ENCODE measurements at regions not wholly inside any gene's neighbourhood (a gene's known extent, or its start where the extent isn't known, plus 50 kb on each side); places are given as distances from the start of the nearest gene placed in this dataset.
A peak's percentile ranks its signal among the peaks of the same experiment; 100 is the strongest.

DNA sequence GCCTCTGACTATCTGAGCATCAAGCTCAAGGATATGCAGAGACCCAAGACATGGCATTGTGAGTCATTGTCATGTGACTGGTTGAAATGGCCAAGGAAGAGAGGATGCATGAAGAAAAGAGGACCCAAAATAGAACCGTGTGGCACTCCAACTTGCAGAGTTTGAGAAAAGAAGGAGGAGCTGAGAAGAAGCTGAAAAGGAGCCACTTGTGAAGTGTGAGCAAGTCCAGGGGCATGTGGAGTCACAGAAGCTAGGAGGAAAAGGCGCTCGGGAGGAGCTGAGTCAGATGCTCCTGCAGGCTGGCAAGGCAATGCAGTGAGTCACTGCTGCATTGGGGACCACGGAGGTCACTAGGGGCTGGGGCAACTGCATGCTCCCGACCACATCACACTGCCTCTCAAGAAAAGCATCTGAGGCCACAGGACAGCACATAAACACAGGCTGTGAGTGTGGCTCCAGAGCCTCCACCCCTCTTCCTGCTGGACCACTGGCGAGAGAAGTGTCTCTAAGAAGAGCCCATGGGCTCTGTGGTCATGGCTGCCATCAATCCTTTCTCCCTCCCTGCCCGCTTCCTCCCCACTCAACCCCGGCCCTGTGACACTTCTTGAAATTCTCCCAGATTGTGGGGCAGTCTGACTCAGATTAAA lies 197.6 kb downstream of the DRD1 start (continued):
- TF ChIP-seq RFX5 (IDR thresholded peaks at IDR 0.05; ENCODE audit: low read length) (no peak), CHD2 (IDR thresholded peaks at IDR 0.05; ENCODE audit: low read length, partially characterized antibody) (no peak)
- TF ChIP-seq, protein P1, sequence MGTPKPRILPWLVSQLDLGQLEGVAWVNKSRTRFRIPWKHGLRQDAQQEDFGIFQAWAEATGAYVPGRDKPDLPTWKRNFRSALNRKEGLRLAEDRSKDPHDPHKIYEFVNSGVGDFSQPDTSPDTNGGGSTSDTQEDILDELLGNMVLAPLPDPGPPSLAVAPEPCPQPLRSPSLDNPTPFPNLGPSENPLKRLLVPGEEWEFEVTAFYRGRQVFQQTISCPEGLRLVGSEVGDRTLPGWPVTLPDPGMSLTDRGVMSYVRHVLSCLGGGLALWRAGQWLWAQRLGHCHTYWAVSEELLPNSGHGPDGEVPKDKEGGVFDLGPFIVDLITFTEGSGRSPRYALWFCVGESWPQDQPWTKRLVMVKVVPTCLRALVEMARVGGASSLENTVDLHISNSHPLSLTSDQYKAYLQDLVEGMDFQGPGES (IDR thresholded peaks at IDR 0.05; ENCODE audit: low read depth, low read length): no peak
- TF ChIP-seq, protein P2, sequence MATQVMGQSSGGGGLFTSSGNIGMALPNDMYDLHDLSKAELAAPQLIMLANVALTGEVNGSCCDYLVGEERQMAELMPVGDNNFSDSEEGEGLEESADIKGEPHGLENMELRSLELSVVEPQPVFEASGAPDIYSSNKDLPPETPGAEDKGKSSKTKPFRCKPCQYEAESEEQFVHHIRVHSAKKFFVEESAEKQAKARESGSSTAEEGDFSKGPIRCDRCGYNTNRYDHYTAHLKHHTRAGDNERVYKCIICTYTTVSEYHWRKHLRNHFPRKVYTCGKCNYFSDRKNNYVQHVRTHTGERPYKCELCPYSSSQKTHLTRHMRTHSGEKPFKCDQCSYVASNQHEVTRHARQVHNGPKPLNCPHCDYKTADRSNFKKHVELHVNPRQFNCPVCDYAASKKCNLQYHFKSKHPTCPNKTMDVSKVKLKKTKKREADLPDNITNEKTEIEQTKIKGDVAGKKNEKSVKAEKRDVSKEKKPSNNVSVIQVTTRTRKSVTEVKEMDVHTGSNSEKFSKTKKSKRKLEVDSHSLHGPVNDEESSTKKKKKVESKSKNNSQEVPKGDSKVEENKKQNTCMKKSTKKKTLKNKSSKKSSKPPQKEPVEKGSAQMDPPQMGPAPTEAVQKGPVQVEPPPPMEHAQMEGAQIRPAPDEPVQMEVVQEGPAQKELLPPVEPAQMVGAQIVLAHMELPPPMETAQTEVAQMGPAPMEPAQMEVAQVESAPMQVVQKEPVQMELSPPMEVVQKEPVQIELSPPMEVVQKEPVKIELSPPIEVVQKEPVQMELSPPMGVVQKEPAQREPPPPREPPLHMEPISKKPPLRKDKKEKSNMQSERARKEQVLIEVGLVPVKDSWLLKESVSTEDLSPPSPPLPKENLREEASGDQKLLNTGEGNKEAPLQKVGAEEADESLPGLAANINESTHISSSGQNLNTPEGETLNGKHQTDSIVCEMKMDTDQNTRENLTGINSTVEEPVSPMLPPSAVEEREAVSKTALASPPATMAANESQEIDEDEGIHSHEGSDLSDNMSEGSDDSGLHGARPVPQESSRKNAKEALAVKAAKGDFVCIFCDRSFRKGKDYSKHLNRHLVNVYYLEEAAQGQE (IDR thresholded peaks at IDR 0.05; ENCODE audit: low read depth, low read length): 0 out of 2 replicates have a peak, but pooled peaks have one; percentile 45

DNA sequence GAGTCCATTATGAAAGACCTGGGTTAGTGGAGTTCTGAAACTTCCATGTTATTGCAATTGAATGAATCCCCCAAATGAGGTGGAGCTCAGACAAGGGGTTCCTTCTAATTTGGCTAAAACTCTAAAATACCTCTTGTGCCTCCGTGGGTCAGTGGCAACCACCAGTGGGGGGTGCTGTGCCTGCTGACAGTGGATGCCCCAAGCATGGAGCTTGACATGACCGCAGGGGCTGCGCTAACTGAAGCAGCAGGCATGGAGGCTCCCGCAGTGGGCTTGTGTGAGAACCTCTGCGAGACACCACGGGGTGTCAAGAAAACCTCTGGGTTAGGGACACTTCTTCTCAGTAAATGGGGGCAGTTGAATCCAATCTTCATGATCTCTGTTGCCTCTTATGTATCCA lies 200.5 kb downstream of the DRD1 start:
- POLR2A ChIA-PET: no interaction called here
- no peak overlapping the region for H3K9ac ChIP-seq
- no CpG with 5 or more reads among the region's 6 CpGs for WGBS (ENCODE audit: low lambda C conversion rate)
- H4K20me1 ChIP-seq (ENCODE audit: insufficient read depth): no peaks in the 10 kb centered on the region
- no peak for DNase-seq
- no peaks in the 10 kb centered on the region for H3K36me3 ChIP-seq (replicated peaks in 1 of 2; ENCODE audit: control insufficient read depth in 1 of 2, insufficient read depth in 2 of 2, low read length in 1 of 2)
- no peaks in the 10 kb centered on the region for H3K79me2 ChIP-seq (ENCODE audit: insufficient read depth)
- 0 out of 4 replicates have a peak, but pooled peaks cover 0 to 4% of the 10 kb centered on the region in 2 experiments for H3K4me1 ChIP-seq (ENCODE audit: control insufficient read depth in 1 of 2, insufficient read depth in 2 of 2, low read depth in 1 of 2, low read length in 1 of 2)
- no peak overlapping the region for H3K4me2 ChIP-seq
- H3K9me2 ChIP-seq: no peaks in the 10 kb centered on the region
- H2AFZ ChIP-seq (ENCODE audit: low read depth): no peak overlapping the region
- H3K9me3 ChIP-seq: no peaks in the 10 kb centered on the region
- no peak overlapping the region for H3K27ac ChIP-seq (ENCODE audit: low read depth in 2 of 2, low read length in 1 of 2)
- CTCF ChIA-PET: no interaction called here
- H3K27me3 ChIP-seq (ENCODE audit: insufficient read depth): peaks cover 6% of the 10 kb centered on the region; the same call in 1 of the 2 replicates
- peaks cover 21% of the 10 kb centered on the region for H3F3A ChIP-seq (replicated peaks; ENCODE audit: insufficient read depth)
- TF ChIP-seq TCF12 (IDR thresholded peaks at IDR 0.05) (no peak), YY1 (IDR thresholded peaks at IDR 0.05; ENCODE audit: low read depth) (no peak), MEF2A (IDR thresholded peaks at IDR 0.05; ENCODE audit: borderline replicate concordance, low read depth) (no peak), FOXM1 (IDR thresholded peaks at IDR 0.05; ENCODE audit: low read depth) (no peak), RXRA (IDR thresholded peaks at IDR 0.05; ENCODE audit: borderline replicate concordance, low read depth) (no peak), FOSL2 (IDR thresholded peaks at IDR 0.05; ENCODE audit: borderline replicate concordance, low read depth) (no peak), EP300 (IDR thresholded peaks at IDR 0.05; ENCODE audit: borderline replicate concordance in 1 of 2, low read depth in 1 of 2, low read length in 1 of 2) (no peak), EZH2phosphoT487 (IDR thresholded peaks at IDR 0.05; ENCODE audit: borderline replicate concordance, low read depth) (no peak), RFX5 (IDR thresholded peaks at IDR 0.05; ENCODE audit: low read length) (no peak), RCOR1 (IDR thresholded peaks at IDR 0.05; ENCODE audit: low read length) (no peak)
- TF ChIP-seq, protein P3, sequence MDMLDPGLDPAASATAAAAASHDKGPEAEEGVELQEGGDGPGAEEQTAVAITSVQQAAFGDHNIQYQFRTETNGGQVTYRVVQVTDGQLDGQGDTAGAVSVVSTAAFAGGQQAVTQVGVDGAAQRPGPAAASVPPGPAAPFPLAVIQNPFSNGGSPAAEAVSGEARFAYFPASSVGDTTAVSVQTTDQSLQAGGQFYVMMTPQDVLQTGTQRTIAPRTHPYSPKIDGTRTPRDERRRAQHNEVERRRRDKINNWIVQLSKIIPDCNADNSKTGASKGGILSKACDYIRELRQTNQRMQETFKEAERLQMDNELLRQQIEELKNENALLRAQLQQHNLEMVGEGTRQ (IDR thresholded peaks at IDR 0.05; ENCODE audit: borderline replicate concordance, low read depth, low read length): no peak
- TF ChIP-seq, protein P4, sequence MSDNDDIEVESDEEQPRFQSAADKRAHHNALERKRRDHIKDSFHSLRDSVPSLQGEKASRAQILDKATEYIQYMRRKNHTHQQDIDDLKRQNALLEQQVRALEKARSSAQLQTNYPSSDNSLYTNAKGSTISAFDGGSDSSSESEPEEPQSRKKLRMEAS (IDR thresholded peaks at IDR 0.05; ENCODE audit: low read depth): no peak
- TF ChIP-seq, protein P5, sequence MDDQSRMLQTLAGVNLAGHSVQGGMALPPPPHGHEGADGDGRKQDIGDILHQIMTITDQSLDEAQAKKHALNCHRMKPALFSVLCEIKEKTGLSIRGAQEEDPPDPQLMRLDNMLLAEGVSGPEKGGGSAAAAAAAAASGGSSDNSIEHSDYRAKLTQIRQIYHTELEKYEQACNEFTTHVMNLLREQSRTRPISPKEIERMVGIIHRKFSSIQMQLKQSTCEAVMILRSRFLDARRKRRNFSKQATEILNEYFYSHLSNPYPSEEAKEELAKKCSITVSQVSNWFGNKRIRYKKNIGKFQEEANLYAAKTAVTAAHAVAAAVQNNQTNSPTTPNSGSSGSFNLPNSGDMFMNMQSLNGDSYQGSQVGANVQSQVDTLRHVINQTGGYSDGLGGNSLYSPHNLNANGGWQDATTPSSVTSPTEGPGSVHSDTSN (IDR thresholded peaks at IDR 0.05): no peak
- H3K4me3 ChIP-seq (ENCODE audit: low read depth in 2 of 2, low read length in 1 of 2): no peak overlapping the region

All from SK-N-SH (cell line).